GM23338 (cell line): ENCODE measurements at regions not wholly inside any gene's neighbourhood (a gene's known extent, or its start where the extent isn't known, plus 50 kb on each side); places are given as distances from the start of the nearest gene placed in this dataset.

ENCODE experiments used
- ATAC-seq: fragments of 200-7000 bp; cut with Tn5 transposase; 3 replicates; pipeline ENCODE4 v1.9.1; 2020
- DNase-seq: peaks from one replicate; pipeline ENCODE4 v3.0.0-alpha.2; 2015; ENCODE audit warnings: low spot score
- H2AFZ ChIP-seq: fragments of 200-600 bp; sonication (generic); 2 replicates; pipeline ENCODE4 v1.8.0; 2016; ENCODE audit warnings: antibody characterized with exemption, mild to moderate bottlenecking, moderate library complexity
- H3F3A ChIP-seq: fragments of 200-600 bp; sonication (generic); replicated peaks from 2 replicates; pipeline ENCODE4 v1.8.0; 2017; ENCODE audit warnings: antibody characterized with exemption, mixed run types, low read depth
- H3K27ac ChIP-seq: fragments of 200-600 bp; sonication (generic); 2 replicates; pipeline ENCODE4 v1.6.1; 2016; ENCODE audit warnings: low read depth
- H3K27me3 ChIP-seq: fragments of 200-600 bp; sonication (generic); 2 replicates; pipeline ENCODE4 v1.8.0; 2016; ENCODE audit warnings: mild to moderate bottlenecking, mixed run types, moderate library complexity; ENCODE audit not compliant: insufficient read depth
- H3K36me3 ChIP-seq: fragments of 200-600 bp; sonication (generic); 2 replicates; pipeline ENCODE4 v1.8.0; 2016; ENCODE audit warnings: mild to moderate bottlenecking; ENCODE audit not compliant: insufficient read depth
- H3K4me1 ChIP-seq: fragments of 200-600 bp; sonication (generic); 2 replicates; pipeline ENCODE4 v1.8.0; 2016; ENCODE audit warnings: mild to moderate bottlenecking, moderate library complexity; ENCODE audit not compliant: insufficient read depth
- H3K4me2 ChIP-seq: fragments of 200-600 bp; sonication (generic); 2 replicates; pipeline ENCODE4 v1.7.1; 2017; ENCODE audit warnings: mixed run types
- H3K4me3 ChIP-seq: fragments of 200-600 bp; sonication (generic); 2 replicates; pipeline ENCODE4 v1.6.1; 2016; ENCODE audit warnings: mixed run types
- H3K79me2 ChIP-seq: fragments of 200-600 bp; sonication (generic); replicated peaks from 2 replicates; pipeline ENCODE4 v1.8.0; 2017; ENCODE audit warnings: mild to moderate bottlenecking; ENCODE audit not compliant: insufficient read depth
- H3K9me2 ChIP-seq: fragments of 200-600 bp; sonication (generic); 2 replicates; pipeline ENCODE4 v1.8.0; 2017; ENCODE audit not compliant: insufficient read depth
- H4K20me1 ChIP-seq: fragments of 200-600 bp; sonication (generic); replicated peaks from 2 replicates; pipeline ENCODE4 v1.8.0; 2017; ENCODE audit warnings: mild to moderate bottlenecking; ENCODE audit not compliant: insufficient read depth
- H3K27ac Mint-ChIP-seq: 2 replicates; pipeline ENCODE4 v1.8.0; 2020; ENCODE audit warnings: inconsistent platforms, mild to moderate bottlenecking, moderate library complexity, mixed read lengths
- H3K27me3 Mint-ChIP-seq: 3 replicates; pipeline ENCODE4 v1.8.0; 2022; ENCODE audit warnings: low read depth, mild to moderate bottlenecking, moderate library complexity, mixed read lengths, inconsistent platforms; ENCODE audit not compliant: insufficient read depth, poor library complexity
- H3K36me3 Mint-ChIP-seq: 3 replicates; pipeline ENCODE4 v1.8.0; 2021; ENCODE audit warnings: low read depth, mild to moderate bottlenecking, inconsistent platforms, moderate library complexity, mixed read lengths
- H3K4me1 Mint-ChIP-seq: 3 replicates; pipeline ENCODE4 v1.8.0; 2020; ENCODE audit warnings: mild to moderate bottlenecking, inconsistent platforms, mixed read lengths
- H3K4me3 Mint-ChIP-seq: 3 replicates; pipeline ENCODE4 v1.8.0; 2021; ENCODE audit warnings: moderate library complexity, mild to moderate bottlenecking, inconsistent platforms, mixed read lengths
- H3K9me3 Mint-ChIP-seq: 3 replicates; pipeline ENCODE4 v1.8.0; 2020; ENCODE audit warnings: moderate library complexity, mild to moderate bottlenecking, inconsistent platforms, mixed read lengths
- EZH2 ChIP-seq: fragments of 200-600 bp; sonication (generic); IDR thresholded peaks from one replicate; pipeline ENCODE4 v1.8.0; 2017; ENCODE audit warnings: antibody characterized with exemption, mild to moderate bottlenecking, low read depth; ENCODE audit not compliant: unreplicated experiment
- EZH2phosphoT487 ChIP-seq: fragments of 200-600 bp; sonication (generic); IDR thresholded peaks from one replicate; pipeline ENCODE4 v1.8.1; 2018; ENCODE audit warnings: antibody characterized with exemption; ENCODE audit not compliant: unreplicated experiment
- JUNB ChIP-seq: IDR thresholded peaks from one replicate; pipeline ENCODE4 v1.6.1; 2016; ENCODE audit warnings: antibody characterized with exemption; ENCODE audit not compliant: unreplicated experiment
- NANOG ChIP-seq: IDR thresholded peaks from 2 replicates; pipeline ENCODE4 v1.6.1; 2016; ENCODE audit warnings: antibody characterized with exemption, borderline replicate concordance
- STAT1 ChIP-seq: IDR thresholded peaks from one replicate; pipeline ENCODE4 v1.6.1; 2016; ENCODE audit warnings: antibody characterized with exemption; ENCODE audit not compliant: unreplicated experiment
- ZNF114 ChIP-seq: fragments of 250-450 bp; sonication (Bioruptor Pico); IDR thresholded peaks from 2 replicates; pipeline ENCODE4 v1.5.0; 2020; ENCODE audit warnings: mild to moderate bottlenecking, moderate library complexity
- ZNF331 ChIP-seq: fragments of 250-450 bp; sonication (Bioruptor Pico); IDR thresholded peaks from 2 replicates; pipeline ENCODE4 v1.5.0; 2020; ENCODE audit warnings: low read depth, mild to moderate bottlenecking, moderate library complexity
- ZNF462 ChIP-seq: fragments of 250-450 bp; sonication (Bioruptor Pico); IDR thresholded peaks from 2 replicates; pipeline ENCODE4 v1.5.0; 2020; ENCODE audit warnings: mild to moderate bottlenecking, moderate library complexity
- TF ChIP-seq, protein P1 (sequence below): IDR thresholded peaks from one replicate; pipeline ENCODE4 v1.6.1; 2018; ENCODE audit warnings: antibody characterized with exemption; ENCODE audit not compliant: unreplicated experiment
- TF ChIP-seq, protein P2 (sequence below), 2 experiments: fragments of 200-600 bp in 1 of 2; sonication (generic) in 1 of 2; conservative IDR thresholded peaks; 2 replicates each; pipeline versions ENCODE4 v1.5.1 to v1.6.1; 2016 to 2017; ENCODE audit warnings: antibody characterized with exemption in 2 of 2, low read depth in 2 of 2, mild to moderate bottlenecking in 2 of 2, moderate library complexity in 1 of 2

DNA sequence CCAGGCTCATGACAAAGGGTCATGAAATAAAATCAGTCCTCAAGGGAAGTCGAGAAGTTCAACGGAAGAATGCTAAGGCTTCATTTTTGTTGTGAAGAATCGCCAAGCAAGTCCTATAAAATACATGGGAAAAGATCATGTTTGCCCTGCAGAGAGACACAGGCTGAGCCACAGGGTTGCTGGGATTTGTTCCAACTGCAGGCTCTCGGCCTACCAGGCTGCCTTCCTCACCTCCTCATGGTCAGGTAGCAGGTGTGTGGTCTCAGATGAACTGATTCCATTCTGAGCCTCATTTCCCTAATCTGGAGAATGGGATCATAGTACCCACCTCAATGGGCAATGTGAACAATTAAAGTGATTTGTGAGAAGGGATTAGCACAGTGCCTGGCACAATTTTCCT lies 114.9 kb upstream of the SPATA13 start (continued):
- TF ChIP-seq, protein P1, sequence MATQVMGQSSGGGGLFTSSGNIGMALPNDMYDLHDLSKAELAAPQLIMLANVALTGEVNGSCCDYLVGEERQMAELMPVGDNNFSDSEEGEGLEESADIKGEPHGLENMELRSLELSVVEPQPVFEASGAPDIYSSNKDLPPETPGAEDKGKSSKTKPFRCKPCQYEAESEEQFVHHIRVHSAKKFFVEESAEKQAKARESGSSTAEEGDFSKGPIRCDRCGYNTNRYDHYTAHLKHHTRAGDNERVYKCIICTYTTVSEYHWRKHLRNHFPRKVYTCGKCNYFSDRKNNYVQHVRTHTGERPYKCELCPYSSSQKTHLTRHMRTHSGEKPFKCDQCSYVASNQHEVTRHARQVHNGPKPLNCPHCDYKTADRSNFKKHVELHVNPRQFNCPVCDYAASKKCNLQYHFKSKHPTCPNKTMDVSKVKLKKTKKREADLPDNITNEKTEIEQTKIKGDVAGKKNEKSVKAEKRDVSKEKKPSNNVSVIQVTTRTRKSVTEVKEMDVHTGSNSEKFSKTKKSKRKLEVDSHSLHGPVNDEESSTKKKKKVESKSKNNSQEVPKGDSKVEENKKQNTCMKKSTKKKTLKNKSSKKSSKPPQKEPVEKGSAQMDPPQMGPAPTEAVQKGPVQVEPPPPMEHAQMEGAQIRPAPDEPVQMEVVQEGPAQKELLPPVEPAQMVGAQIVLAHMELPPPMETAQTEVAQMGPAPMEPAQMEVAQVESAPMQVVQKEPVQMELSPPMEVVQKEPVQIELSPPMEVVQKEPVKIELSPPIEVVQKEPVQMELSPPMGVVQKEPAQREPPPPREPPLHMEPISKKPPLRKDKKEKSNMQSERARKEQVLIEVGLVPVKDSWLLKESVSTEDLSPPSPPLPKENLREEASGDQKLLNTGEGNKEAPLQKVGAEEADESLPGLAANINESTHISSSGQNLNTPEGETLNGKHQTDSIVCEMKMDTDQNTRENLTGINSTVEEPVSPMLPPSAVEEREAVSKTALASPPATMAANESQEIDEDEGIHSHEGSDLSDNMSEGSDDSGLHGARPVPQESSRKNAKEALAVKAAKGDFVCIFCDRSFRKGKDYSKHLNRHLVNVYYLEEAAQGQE, result no peak

DNA sequence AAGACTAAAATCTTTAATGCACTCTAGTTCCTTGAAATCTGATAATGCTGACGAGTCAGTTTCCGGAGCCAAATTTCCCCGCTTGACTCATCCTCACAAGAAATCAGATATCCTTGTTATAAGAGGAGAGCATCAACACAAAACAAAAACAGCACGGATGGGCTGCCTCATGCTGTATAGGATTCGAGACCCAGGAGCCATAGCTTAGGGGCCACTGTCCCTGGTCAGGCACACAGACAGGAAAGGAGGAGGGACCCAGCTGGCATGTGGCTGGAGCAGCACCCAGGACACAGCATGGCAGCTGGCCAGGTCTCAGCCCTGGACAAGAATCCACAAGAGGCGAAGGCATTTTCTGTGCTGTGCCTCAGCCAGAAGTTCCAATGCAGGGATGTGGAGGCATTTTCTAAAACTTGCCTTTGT lies 110.2 kb upstream of the SPATA13 start:
- no peaks in the 10 kb centered on the region for H3K27me3 ChIP-seq
- no peak overlapping the region for H3K4me2 ChIP-seq
- H4K20me1 ChIP-seq, result no peaks in the 10 kb centered on the region
- H3F3A ChIP-seq, result no peaks in the 10 kb centered on the region
- no peak overlapping the region for H3K4me3 ChIP-seq
- no peaks in the 10 kb centered on the region for H3K79me2 ChIP-seq
- H3K4me1 Mint-ChIP-seq, result peaks cover 30% of the 10 kb centered on the region
- ATAC-seq (no peak), DNase-seq (no peak)
- no peaks in the 10 kb centered on the region for H3K9me2 ChIP-seq
- H3K9me3 Mint-ChIP-seq, result peaks cover 12% of the 10 kb centered on the region
- peaks cover 14% of the 10 kb centered on the region; the same call in 1 of the 2 replicates for H3K4me1 ChIP-seq
- no peak overlapping the region for H3K27ac Mint-ChIP-seq
- peaks cover 14% of the 10 kb centered on the region for H3K27me3 Mint-ChIP-seq
- H2AFZ ChIP-seq, result 0 out of 2 replicates have a peak overlapping the region, but pooled peaks have one; percentile 52
- H3K36me3 ChIP-seq, result no peaks in the 10 kb centered on the region
- H3K4me3 Mint-ChIP-seq, result no peak overlapping the region
- no peak overlapping the region for H3K27ac ChIP-seq
- peaks cover 5% of the 10 kb centered on the region; the same call in 1 of the 3 replicates for H3K36me3 Mint-ChIP-seq
- TF ChIP-seq JUNB (no peak), STAT1 (no peak), ZNF114 (CRISPR knock-in tag) (no peak), ZNF462 (no peak), ZNF331 (CRISPR knock-in tag) (no peak), NANOG (no peak), EZH2phosphoT487 (no peak), EZH2 (no peak)
- TF ChIP-seq, protein P2, sequence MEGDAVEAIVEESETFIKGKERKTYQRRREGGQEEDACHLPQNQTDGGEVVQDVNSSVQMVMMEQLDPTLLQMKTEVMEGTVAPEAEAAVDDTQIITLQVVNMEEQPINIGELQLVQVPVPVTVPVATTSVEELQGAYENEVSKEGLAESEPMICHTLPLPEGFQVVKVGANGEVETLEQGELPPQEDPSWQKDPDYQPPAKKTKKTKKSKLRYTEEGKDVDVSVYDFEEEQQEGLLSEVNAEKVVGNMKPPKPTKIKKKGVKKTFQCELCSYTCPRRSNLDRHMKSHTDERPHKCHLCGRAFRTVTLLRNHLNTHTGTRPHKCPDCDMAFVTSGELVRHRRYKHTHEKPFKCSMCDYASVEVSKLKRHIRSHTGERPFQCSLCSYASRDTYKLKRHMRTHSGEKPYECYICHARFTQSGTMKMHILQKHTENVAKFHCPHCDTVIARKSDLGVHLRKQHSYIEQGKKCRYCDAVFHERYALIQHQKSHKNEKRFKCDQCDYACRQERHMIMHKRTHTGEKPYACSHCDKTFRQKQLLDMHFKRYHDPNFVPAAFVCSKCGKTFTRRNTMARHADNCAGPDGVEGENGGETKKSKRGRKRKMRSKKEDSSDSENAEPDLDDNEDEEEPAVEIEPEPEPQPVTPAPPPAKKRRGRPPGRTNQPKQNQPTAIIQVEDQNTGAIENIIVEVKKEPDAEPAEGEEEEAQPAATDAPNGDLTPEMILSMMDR (conservative IDR thresholded peaks at IDR 0.05; ENCODE audit: low read depth in 2 of 2), result no peak
- TF ChIP-seq, protein P1, result no peak
